ENCODE measurements at regions not wholly inside any gene's neighbourhood (a gene's known extent, or its start where the extent isn't known, plus 50 kb on each side); places are given as distances from the start of the nearest gene placed in this dataset.

DNA sequence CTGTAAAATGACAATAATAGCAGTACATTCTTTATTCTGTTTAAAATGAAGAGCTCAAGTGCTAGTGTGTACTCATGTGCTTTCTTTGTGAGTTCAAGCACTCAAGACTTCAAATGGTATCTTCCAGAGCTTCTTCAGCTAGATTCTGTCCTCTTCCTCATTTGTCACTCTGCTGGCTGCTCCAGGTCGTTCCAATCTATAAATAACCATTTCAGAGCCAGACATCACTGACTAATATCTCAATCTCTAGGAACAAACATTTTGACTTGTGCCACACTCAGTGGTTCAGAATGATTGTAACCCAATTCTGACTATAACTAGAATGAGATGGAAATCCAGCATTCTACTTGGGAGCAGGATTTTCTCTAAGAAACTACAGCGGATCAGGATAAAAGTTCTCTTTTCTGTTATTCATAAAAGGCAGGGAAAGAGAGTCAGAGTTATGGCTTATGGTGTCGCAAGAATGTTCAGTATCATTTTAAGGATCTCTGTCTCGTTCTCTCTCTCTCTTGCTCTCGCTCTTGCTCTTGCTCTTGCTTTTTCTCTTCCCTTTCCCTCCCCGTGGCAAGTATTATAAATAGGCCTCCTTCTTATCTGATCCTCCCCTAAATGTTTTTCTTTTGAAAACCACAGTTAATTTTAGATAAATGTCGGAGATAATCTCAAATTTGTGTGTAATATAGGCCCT, 116.3 kb upstream of the MAF start:
- Histone ChIP-seq H3K27ac (no peak overlapping the region), H3K9me3 (no peaks in the 10 kb centered on the region), H3K4me3 (no peak overlapping the region), H3K27me3 (no peaks in the 10 kb centered on the region), H3K36me3 (no peaks in the 10 kb centered on the region), H3K4me1 (peaks cover 0 to 37% (median 11%) of the 10 kb centered on the region in 4 donors)
- WGBS (ENCODE audit: insufficient coverage, low coverage, low lambda C conversion rate, missing lambda C conversion rate): 65% methylated on average over 7 of the region's 7 CpGs
- ATAC-seq: no peak
- intact Hi-C loops (cut with DNase I): no loop called here
- TF ChIP-seq POLR2A (IDR thresholded peaks at IDR 0.05): no peak
- TF ChIP-seq CTCF (IDR thresholded peaks at IDR 0.05): no peak
- DNase-seq: no peak

- ATAC-seq: peak in 3 of 4 donors; percentile 25 to 63 (median 35)
- whole genome bisulfite sequencing (ENCODE audit: insufficient coverage, low coverage, low lambda C conversion rate, missing lambda C conversion rate): 50% methylated on average over 4 of the region's 4 CpGs
- H3K36me3 ChIP-seq: no peaks in the 10 kb centered on the region
Observed at GRCh38 chr16:79715061-79715460, 114.5 kb upstream of the MAF start.

DNA sequence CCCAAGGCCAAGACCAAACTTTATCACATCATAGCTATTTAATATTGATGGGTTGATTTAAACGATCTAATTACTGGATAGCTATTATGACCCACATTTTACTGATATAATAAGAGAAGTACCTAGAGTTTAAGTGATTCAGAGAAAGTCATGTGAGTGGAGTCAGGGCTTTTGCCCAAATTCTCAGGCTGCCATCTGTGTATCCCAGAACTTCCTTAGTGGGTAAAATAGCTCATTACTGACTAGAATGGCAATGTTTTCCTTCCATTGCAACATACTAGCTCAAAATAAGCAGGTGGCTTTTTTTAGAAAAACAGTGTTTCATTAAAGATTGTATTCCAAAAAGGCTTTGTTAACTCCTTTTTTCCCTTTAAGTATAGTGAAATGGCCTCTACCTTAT, 113.9 kb upstream of the MAF start:
- no peak overlapping the region for H3K4me3 ChIP-seq
- H3K4me1 ChIP-seq: peaks cover 0 to 18% (median 5%) of the 10 kb centered on the region in 4 donors
- H3K27ac ChIP-seq: peak overlapping the region in 1 of 3 donors; percentile 9
- H3K9me3 ChIP-seq: no peaks in the 10 kb centered on the region
- DNase-seq (no peak), ATAC-seq (peak in 3 of 4 donors; percentile 43 to 68 (median 64))
- H3K36me3 ChIP-seq: no peaks in the 10 kb centered on the region
- no peaks in the 10 kb centered on the region for H3K27me3 ChIP-seq
- 75% methylated on average over 1 of the region's 1 CpG for WGBS (ENCODE audit: insufficient coverage, low coverage, low lambda C conversion rate, missing lambda C conversion rate)
- intact Hi-C loops (cut with DNase I): no loop called here
- TF ChIP-seq CTCF (IDR thresholded peaks at IDR 0.05): no peak
- no peak for TF ChIP-seq POLR2A (IDR thresholded peaks at IDR 0.05)

More at GRCh38 chr16:79715061-79715460, 114.5 kb upstream of the MAF start:
- intact Hi-C loops (cut with DNase I): no loop called here
- peaks cover 0 to 21% (median 5%) of the 10 kb centered on the region in 4 donors for H3K4me1 ChIP-seq
- no peaks in the 10 kb centered on the region for H3K9me3 ChIP-seq
- H3K27ac ChIP-seq: peak overlapping the region in 1 of 3 donors; percentile 9
- H3K27me3 ChIP-seq: no peaks in the 10 kb centered on the region
- TF ChIP-seq CTCF (IDR thresholded peaks at IDR 0.05): no peak
- TF ChIP-seq POLR2A (IDR thresholded peaks at IDR 0.05): no peak
- H3K4me3 ChIP-seq: no peak overlapping the region
- no peak for DNase-seq

DNA sequence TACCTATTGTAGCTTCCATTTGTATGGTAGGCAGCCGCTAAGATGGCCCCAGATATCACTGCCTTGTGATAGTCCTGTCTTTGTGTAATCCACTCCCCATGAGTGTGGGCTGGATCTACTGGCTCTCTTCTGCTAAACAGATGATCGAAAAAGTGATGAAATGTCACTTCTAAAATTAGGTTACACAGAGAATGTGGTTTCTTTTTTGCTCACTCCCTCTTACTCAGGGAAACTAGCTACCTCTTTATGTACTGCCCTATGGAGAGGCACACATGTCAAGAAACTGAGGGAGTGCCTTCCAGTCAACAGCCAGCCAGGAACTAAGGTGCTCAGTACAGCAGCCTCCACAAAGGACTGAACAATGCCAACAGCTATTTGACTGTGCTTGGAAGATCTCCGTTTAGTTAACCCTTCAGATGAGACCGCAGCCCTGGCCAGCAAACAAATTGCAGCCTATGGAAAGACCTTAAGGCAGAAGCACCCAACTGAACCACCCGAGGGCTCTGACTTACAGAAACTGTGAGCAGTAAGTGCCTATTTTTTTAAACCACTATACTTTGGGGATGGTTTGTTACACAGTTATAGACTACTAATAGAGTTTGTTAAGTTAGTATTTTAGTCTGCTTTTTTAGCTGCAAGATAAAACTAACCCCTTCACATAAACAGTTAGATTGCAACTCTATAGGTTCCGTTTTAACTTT, 113.2 kb upstream of the MAF start:
- Histone ChIP-seq H3K27ac (no peak overlapping the region), H3K36me3 (no peaks in the 10 kb centered on the region), H3K4me3 (no peak overlapping the region), H3K9me3 (no peaks in the 10 kb centered on the region), H3K27me3 (no peaks in the 10 kb centered on the region), H3K4me1 (peaks cover 0 to 18% (median 5%) of the 10 kb centered on the region in 4 donors)
- ATAC-seq (peak in 2 of 4 donors; percentile 11 to 30), DNase-seq (no peak)
- intact Hi-C loops (cut with DNase I): no loop called here
- no peak for TF ChIP-seq CTCF (IDR thresholded peaks at IDR 0.05)
- no peak for TF ChIP-seq POLR2A (IDR thresholded peaks at IDR 0.05)
- WGBS (ENCODE audit: insufficient coverage, low coverage, low lambda C conversion rate, missing lambda C conversion rate): 67% methylated on average over 6 of the region's 6 CpGs

Measured in right lobe of liver (tissue), 6 donors.